Nephron (organoid): ENCODE measurements at regions not wholly inside any gene's neighbourhood (a gene's known extent, or its start where the extent isn't known, plus 50 kb on each side); places are given as distances from the start of the nearest gene placed in this dataset.
"Not testable (repeated sequence)": the region's sequence is repeated elsewhere in the genome, so short reads cannot be mapped to it uniquely, and the experiment has no call there.

Experiments used
- H3K27ac Mint-ChIP-seq, 3 experiments: 2 replicates each; pipeline ENCODE4 v1.8.0; 2020; ENCODE audit warnings: mixed read lengths in 3 of 3, mild to moderate bottlenecking in 2 of 3, moderate library complexity in 1 of 3
- H3K27me3 Mint-ChIP-seq: 2 replicates; pipeline ENCODE4 v1.8.0; 2021; ENCODE audit warnings: low read depth, mild to moderate bottlenecking, moderate library complexity, mixed read lengths
- H3K36me3 Mint-ChIP-seq: 2 replicates; pipeline ENCODE4 v1.8.0; 2020; ENCODE audit warnings: low read depth, mixed read lengths
- H3K4me1 Mint-ChIP-seq: 2 replicates; pipeline ENCODE4 v1.8.0; 2020; ENCODE audit warnings: mixed read lengths
- H3K4me3 Mint-ChIP-seq, 3 experiments: 2 replicates each; pipeline ENCODE4 v1.8.0; 2020; ENCODE audit warnings: mild to moderate bottlenecking in 3 of 3, mixed read lengths in 3 of 3, moderate library complexity in 2 of 3
- H3K9me3 Mint-ChIP-seq: 2 replicates; pipeline ENCODE4 v1.8.0; 2020; ENCODE audit warnings: mixed read lengths
- TF ChIP-seq, protein P1 (sequence below), 3 experiments: fragments of 200-600 bp; sonication (generic); IDR thresholded peaks; one replicate each; pipeline ENCODE4 v1.5.0; 2021; ENCODE audit warnings: antibody characterized with exemption in 3 of 3; ENCODE audit not compliant: unreplicated experiment in 3 of 3

DNA sequence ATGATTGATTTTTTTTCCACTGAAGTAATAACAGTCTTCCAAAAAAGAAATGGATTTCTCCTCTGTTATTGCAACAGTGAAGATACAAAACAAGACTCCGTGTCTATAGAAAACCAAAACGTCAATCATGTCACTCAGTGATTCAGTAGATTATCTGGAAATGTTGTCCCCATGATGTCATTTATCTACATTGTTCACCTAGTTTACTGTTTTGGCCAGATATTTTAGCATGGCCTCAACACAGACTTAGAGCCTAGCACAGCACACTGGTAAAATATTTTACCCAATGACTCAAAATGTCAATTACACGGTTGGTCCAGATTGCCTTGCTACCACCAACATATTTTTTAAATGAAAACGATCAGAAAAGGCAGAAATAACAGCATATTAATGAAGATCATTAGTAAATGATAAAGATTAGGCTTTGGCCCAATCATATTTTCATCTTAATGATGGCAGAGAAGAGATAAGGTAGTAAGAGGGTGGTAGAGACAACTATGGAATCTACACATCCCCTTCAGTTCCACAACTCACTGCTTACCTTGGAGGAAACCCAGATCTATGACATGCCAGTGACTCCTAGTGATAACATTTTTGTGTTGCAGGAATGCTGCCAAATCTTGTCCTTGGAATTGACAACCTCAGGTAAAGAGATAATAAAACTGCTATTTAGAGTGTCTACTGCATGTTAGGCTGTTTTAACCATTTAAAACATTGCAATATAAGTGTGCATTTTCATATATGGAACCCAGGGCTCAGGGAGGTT, 347.7 kb upstream of the ARPP21 start:
- no peaks in the 10 kb centered on the region for H3K36me3 Mint-ChIP-seq
- no peak overlapping the region for H3K27ac Mint-ChIP-seq
- no peaks in the 10 kb centered on the region for H3K4me1 Mint-ChIP-seq
- H3K4me3 Mint-ChIP-seq = no peak overlapping the region
- no peaks in the 10 kb centered on the region for H3K27me3 Mint-ChIP-seq
- TF ChIP-seq, protein P1, sequence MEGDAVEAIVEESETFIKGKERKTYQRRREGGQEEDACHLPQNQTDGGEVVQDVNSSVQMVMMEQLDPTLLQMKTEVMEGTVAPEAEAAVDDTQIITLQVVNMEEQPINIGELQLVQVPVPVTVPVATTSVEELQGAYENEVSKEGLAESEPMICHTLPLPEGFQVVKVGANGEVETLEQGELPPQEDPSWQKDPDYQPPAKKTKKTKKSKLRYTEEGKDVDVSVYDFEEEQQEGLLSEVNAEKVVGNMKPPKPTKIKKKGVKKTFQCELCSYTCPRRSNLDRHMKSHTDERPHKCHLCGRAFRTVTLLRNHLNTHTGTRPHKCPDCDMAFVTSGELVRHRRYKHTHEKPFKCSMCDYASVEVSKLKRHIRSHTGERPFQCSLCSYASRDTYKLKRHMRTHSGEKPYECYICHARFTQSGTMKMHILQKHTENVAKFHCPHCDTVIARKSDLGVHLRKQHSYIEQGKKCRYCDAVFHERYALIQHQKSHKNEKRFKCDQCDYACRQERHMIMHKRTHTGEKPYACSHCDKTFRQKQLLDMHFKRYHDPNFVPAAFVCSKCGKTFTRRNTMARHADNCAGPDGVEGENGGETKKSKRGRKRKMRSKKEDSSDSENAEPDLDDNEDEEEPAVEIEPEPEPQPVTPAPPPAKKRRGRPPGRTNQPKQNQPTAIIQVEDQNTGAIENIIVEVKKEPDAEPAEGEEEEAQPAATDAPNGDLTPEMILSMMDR (IDR thresholded peaks at IDR 0.05; ENCODE audit: unreplicated experiment in 3 of 3) = no peak
- H3K9me3 Mint-ChIP-seq = peaks cover 3% of the 10 kb centered on the region

DNA sequence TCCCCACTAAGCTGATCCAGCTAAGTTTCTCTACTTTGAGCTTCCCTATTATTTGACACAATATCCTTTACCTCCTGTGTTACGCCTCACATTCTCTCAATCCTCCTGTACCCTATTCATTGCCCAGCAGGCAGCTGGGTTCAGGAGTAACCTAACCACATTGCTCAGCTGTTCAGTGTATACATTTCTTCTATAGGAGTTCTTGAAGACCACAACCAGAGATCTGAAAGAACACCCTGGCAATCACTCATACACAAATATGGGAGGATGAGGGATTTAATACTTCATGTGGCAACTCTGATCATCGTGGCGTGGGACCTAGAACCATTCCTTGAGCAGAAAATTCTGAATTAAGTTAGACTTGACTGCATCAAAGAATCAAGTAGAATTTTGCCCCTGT, 346.8 kb upstream of the ARPP21 start:
- TF ChIP-seq, protein P1 (IDR thresholded peaks at IDR 0.05; ENCODE audit: unreplicated experiment in 3 of 3) = no peak

DNA sequence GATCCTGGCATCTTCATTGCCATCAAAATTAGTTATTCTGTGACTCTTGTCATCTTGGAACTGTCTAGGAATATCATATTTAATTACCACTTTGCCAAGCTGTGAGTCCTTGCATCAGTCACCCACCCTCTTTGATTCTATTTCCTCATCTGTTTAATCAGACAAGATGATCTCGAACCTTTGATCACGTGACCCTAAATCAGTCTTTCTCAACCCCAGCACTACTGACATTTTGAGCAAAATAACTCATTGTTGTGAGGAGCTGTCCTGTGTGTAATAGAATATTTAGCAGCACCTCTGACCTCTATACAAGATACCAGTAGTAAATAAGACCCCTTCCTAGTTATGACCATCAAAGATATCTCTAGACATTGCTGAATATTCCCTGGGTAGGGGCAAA, 343.4 kb upstream of the ARPP21 start:
- Mint-ChIP-seq H3K27me3 (no peaks in the 10 kb centered on the region), H3K9me3 (no peaks in the 10 kb centered on the region), H3K4me1 (no peaks in the 10 kb centered on the region), H3K4me3 (no peak overlapping the region), H3K36me3 (no peaks in the 10 kb centered on the region), H3K27ac (no peak overlapping the region)
- TF ChIP-seq, protein P1 (IDR thresholded peaks at IDR 0.05; ENCODE audit: unreplicated experiment in 3 of 3) = no peak

More for the DNA sequence above, 346.8 kb upstream of the ARPP21 start:
- Mint-ChIP-seq H3K4me3 (no peak overlapping the region), H3K36me3 (no peaks in the 10 kb centered on the region), H3K4me1 (no peaks in the 10 kb centered on the region), H3K27ac (no peak overlapping the region), H3K27me3 (no peaks in the 10 kb centered on the region), H3K9me3 (peaks cover 3% of the 10 kb centered on the region)

DNA sequence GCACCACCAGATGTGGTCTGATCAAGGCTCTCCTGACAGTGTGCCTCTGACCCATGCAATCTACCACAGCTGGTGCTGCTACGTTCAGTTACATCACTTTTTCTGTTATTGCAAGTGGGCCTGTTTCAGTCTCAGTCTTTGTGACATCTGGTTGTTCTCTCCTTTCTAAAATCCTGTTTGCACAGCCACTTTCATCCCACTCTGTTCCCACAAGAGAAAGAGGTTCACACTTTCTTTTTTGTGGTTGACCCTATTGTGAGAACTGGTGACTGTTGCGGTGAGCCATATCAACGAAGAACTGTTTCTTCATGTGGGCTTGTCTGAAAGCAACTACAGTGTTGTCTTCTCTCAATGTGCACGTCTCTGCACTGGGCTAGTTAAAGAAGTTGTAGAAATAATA, 342.8 kb upstream of the ARPP21 start:
- Mint-ChIP-seq H3K9me3 (no peaks in the 10 kb centered on the region), H3K27me3 (no peaks in the 10 kb centered on the region), H3K36me3 (no peaks in the 10 kb centered on the region), H3K27ac (no peak overlapping the region), H3K4me1 (no peaks in the 10 kb centered on the region), H3K4me3 (no peak overlapping the region)
- TF ChIP-seq, protein P1 (IDR thresholded peaks at IDR 0.05; ENCODE audit: unreplicated experiment in 3 of 3) = no peak

DNA sequence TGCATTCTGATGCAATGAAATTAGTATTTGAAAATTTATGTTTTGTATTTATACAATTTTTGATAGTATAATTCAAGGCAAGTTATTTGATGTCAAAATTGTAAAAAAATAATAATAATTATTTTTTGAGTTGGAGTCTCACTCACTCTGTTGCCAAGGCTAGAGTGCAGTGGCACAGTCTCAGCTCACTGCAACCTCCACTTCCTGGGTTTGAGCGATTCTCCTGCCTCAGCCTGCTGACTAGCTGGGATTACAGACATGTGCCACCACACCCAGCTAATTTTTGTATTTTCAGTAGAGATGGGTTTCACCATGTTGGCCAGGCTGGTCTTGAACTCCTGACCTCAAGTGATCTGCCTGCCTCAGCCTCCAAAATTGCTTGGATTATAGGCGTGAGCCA, 342.4 kb upstream of the ARPP21 start:
- not testable (repeated sequence) for H3K4me1 Mint-ChIP-seq, H3K27me3 Mint-ChIP-seq, H3K4me3 Mint-ChIP-seq, H3K27ac Mint-ChIP-seq, H3K36me3 Mint-ChIP-seq, H3K9me3 Mint-ChIP-seq

DNA sequence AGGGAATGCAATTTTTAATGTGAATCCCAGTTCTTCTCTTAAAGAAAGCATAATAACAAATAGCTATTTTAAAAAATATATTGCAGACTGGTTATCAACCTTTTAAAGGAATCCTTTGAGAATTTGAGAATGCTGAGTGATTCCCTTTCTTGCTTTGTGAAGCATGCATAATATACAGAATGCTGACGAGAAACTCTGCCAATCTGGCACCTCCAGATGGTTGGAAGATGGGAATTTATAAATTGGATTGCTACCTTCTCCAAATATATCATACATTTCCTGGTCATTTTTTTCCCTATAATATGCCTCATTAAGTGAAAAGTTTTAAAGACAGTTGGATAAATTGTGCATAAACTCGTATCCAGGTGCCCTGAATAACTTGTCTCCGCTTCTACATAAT, 333.9 kb upstream of the ARPP21 start:
- Mint-ChIP-seq H3K36me3 (no peaks in the 10 kb centered on the region), H3K9me3 (no peaks in the 10 kb centered on the region), H3K27ac (no peak overlapping the region), H3K4me3 (no peak overlapping the region), H3K27me3 (no peaks in the 10 kb centered on the region), H3K4me1 (no peaks in the 10 kb centered on the region)
- TF ChIP-seq, protein P1 (IDR thresholded peaks at IDR 0.05; ENCODE audit: unreplicated experiment in 3 of 3) = no peak
